KOPT-K1 (cell line): ENCODE measurements at regions not wholly inside any gene's neighbourhood (a gene's known extent, or its start where the extent isn't known, plus 50 kb on each side); places are given as distances from the start of the nearest gene placed in this dataset.

ENCODE experiments used
- H3K27ac ChIP-seq: fragments of 200-600 bp; sonication (generic); 2 replicates; pipeline ENCODE4 v1.5.1; 2016; ENCODE audit warnings: antibody characterized with exemption, mild to moderate bottlenecking, low read depth, low read length; ENCODE audit not compliant: poor library complexity, severe bottlenecking
- H3K36me3 ChIP-seq: fragments of 200-600 bp; sonication (generic); 2 replicates; pipeline ENCODE4 v1.5.1; 2017; ENCODE audit warnings: antibody characterized with exemption, mild to moderate bottlenecking, low read length, moderate library complexity; ENCODE audit not compliant: insufficient read depth
- H3K9me3 ChIP-seq: fragments of 200-600 bp; sonication (generic); 2 replicates; pipeline ENCODE4 v1.5.1; 2017; ENCODE audit warnings: antibody characterized with exemption, low read length, mild to moderate bottlenecking; ENCODE audit not compliant: insufficient read depth, poor library complexity, severe bottlenecking

DNA sequence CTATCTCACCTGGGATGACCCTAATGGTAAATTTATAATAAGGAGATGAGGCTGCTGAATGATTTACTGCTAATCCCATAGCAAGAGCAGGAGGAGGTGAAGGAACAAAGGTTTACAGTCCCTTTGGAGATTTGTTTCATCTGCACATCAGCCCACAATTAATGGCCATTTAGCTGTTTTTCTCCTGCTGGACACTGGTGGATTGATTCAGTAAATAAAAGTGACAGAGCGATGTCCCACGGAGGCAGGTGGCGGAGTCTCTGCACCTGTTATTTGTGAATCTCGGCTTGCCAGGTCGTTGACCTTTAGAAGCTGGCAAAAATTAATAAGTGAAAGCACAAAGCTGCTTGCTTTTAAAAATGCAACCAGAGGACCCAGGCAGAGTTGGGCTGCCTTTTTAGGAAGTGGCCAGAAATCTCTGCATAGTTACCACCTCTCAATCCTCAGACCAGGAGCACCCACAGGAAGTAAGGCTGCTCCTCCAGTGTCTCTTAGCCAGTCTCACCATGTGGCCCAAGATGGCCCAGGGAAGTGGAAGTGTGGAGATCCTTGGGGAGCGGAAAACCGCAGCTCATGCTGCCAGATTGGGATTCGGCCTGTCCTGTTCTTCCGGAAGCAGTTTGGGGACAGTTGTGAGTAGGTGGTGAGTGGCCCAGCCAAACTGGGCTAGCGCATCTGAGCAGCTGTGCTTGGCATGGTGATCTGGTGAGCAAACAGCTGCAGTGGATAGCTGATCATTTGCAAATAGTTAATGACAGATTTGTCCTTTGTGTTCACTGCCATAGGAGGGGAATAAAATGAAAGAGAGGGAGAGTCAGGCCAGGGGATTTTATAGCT lies 1005.7 kb upstream of the PIK3C3 start:
- Histone ChIP-seq H3K36me3 (no peaks in the 10 kb centered on the region), H3K27ac (no peak overlapping the region), H3K9me3 (no peaks in the 10 kb centered on the region)

- no peaks in the 10 kb centered on the region for H3K9me3 ChIP-seq
- no peaks in the 10 kb centered on the region for H3K36me3 ChIP-seq
These were observed 1010.5 kb upstream of the PIK3C3 start for GRCh38 chr18:40944576-40944975.

GRCh38 chr18:40939656-40940515 lies 1015.1 kb upstream of the PIK3C3 start:
- H3K27ac ChIP-seq: no peak overlapping the region
- H3K9me3 ChIP-seq: no peaks in the 10 kb centered on the region
- no peaks in the 10 kb centered on the region for H3K36me3 ChIP-seq

More at GRCh38 chr18:40944576-40944975, 1010.5 kb upstream of the PIK3C3 start:
- no peak overlapping the region for H3K27ac ChIP-seq

- Histone ChIP-seq H3K9me3 (no peaks in the 10 kb centered on the region), H3K36me3 (no peaks in the 10 kb centered on the region), H3K27ac (no peak overlapping the region)
These were observed 1016.4 kb upstream of the PIK3C3 start for GRCh38 chr18:40938615-40939014.

- Histone ChIP-seq H3K27ac (no peak overlapping the region), H3K36me3 (no peaks in the 10 kb centered on the region), H3K9me3 (no peaks in the 10 kb centered on the region)
These were observed 1017.6 kb upstream of the PIK3C3 start for GRCh38 chr18:40937386-40937785.

- H3K27ac ChIP-seq: no peak overlapping the region
- H3K36me3 ChIP-seq: no peaks in the 10 kb centered on the region
- no peaks in the 10 kb centered on the region for H3K9me3 ChIP-seq
These were observed 1019.6 kb upstream of the PIK3C3 start for GRCh38 chr18:40935423-40935822.

DNA sequence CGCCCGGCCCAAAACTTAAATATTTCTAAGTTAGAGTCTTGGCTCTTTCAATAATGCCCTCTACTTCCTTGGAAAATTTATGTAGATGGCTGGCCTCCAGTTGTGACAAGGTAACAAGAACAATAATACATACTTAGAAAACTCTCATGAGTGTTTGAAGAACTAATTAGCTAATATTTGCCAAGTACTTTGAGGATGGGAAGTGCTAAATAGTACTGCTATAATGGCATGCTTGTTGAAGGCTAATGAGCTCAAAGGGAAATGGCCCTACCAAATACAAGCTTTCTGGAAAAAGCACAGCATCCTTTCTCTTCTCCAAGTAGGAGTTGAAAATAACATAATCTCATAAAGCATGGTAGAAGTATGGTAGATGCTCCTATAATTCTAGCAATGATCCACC lies 1022.2 kb upstream of the PIK3C3 start:
- H3K36me3 ChIP-seq: no peaks in the 10 kb centered on the region
- H3K9me3 ChIP-seq: no peaks in the 10 kb centered on the region
- H3K27ac ChIP-seq: no peak overlapping the region

GRCh38 chr18:40930211-40930882 lies 1024.7 kb upstream of the PIK3C3 start:
- no peaks in the 10 kb centered on the region for H3K9me3 ChIP-seq
- H3K27ac ChIP-seq: no peak overlapping the region
- no peaks in the 10 kb centered on the region for H3K36me3 ChIP-seq

GRCh38 chr18:40929399-40929798 lies 1025.6 kb upstream of the PIK3C3 start:
- Histone ChIP-seq H3K9me3 (no peaks in the 10 kb centered on the region), H3K36me3 (no peaks in the 10 kb centered on the region), H3K27ac (no peak overlapping the region)

DNA sequence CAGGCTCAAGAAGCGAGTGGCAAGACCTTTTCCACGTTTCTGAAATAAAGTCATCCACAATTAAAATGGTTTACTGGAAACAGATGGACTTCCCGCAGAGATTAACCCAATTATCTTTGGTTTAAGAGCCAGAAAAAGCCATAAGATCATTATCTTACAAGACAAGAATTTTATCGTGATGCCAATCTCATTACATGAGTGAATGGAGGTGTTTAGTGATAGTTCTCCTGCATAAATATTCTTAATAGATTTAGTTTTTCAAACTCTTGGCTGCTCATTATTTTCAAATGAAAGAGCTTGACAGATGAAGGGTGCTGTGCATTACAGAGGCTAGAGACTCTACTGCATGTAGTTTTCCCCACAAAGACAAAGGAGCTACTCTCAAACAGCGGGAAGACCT lies 1028.4 kb upstream of the PIK3C3 start:
- no peaks in the 10 kb centered on the region for H3K9me3 ChIP-seq

GRCh38 chr18:40925071-40925541 lies 1029.9 kb upstream of the PIK3C3 start:
- no peaks in the 10 kb centered on the region for H3K9me3 ChIP-seq

More for the DNA sequence above, 1028.4 kb upstream of the PIK3C3 start:
- no peaks in the 10 kb centered on the region for H3K36me3 ChIP-seq
- no peak overlapping the region for H3K27ac ChIP-seq

DNA sequence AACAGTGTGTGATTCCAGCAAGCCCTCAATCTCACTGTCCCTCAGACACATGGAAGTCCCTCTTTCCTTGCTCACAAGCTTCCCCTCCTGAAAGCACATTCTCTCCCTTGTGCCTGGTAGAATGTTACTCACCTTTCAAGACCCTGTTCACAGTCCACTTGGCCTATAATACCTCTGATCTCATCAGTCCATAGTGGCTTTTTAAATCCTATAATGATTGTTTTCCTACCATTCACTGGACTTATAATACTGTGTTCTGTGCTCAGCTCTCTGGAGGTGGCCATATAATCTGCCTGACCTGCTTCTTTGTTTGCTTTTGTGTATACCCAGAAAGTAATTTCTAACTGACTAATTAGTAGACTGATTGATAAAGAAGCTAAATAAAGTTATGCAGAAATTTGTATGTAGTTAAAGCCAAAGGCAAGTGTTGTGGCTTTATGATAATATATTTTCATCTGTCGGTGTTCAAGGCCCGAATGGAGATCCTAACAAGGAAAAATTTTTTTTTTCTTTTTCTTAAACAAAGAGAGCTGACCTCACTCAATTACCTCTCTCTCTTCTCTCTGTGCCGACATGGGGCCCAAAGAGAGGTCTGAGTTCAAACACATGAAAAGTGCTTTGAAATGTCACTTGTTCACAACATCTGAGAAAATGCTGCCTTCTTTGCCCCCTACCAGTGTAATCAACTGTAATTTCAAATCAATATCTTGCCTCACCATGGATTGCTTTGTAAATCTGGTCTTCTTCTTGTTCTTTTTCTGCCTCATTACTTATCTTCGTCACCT lies 1033.0 kb upstream of the PIK3C3 start:
- H3K27ac ChIP-seq: no peak overlapping the region
- no peaks in the 10 kb centered on the region for H3K36me3 ChIP-seq
- no peaks in the 10 kb centered on the region for H3K9me3 ChIP-seq

More at GRCh38 chr18:40925071-40925541, 1029.9 kb upstream of the PIK3C3 start:
- Histone ChIP-seq H3K36me3 (no peaks in the 10 kb centered on the region), H3K27ac (no peak overlapping the region)

DNA sequence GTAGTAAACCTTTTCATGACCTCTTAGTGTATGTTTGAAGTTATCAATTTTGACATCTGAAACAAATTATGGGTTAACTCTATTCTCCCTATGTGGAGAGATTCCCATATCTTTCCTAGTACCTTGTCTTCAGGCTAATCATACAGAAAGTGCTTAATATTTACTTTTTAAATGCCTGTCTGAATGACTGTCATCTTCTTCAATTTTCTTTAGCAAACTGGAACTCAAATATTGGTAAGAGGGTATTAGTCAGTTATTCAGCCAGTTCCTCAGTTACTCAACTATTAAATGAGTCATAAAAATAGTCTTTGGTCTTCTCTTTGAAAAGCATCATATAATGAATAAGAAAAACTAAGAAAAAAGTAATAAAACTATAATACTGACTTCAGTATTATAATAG lies 1038.0 kb upstream of the PIK3C3 start:
- Histone ChIP-seq H3K9me3 (no peaks in the 10 kb centered on the region), H3K27ac (no peak overlapping the region), H3K36me3 (no peaks in the 10 kb centered on the region)

DNA sequence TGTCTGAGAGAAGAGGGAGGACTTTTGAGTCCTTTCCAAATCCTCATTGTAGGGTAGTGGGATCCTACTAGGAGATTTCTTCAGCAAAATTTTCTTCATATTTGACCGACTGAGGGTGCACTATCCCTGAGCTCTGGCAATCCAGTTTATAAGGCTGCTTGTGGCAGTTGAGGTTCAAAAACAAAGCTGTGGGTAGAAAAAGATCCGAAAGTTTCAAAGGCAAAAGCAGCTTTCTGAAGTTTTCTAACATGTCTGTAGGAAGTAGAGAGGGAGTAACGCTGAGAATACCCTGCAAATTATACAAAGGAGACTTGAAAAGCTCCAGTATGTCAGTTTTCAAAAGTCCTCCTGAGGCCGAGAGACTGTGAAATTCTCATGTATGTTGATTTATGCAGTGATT lies 1039.3 kb upstream of the PIK3C3 start:
- H3K9me3 ChIP-seq: no peaks in the 10 kb centered on the region
- no peaks in the 10 kb centered on the region for H3K36me3 ChIP-seq
- H3K27ac ChIP-seq: no peak overlapping the region
